Stimulated activated effector memory CD8-positive, alpha-beta T cell treated with anti-CD3 and anti-CD28 coated beads, Interleukin-12 subunit alpha, Interleukin-12 subunit beta, amount 100 ng/mL, for 72 hours (primary cell): ENCODE measurements at regions not wholly inside any gene's neighbourhood (a gene's known extent, or its start where the extent isn't known, plus 50 kb on each side); places are given as distances from the start of the nearest gene placed in this dataset.

Experiments
- ATAC-seq: fragments of 150-1000 bp; cut with Tn5 transposase; 2 replicates; pipeline ENCODE4 v1.10.0; 2021
- DNase-seq, 2 donors: peaks; one replicate each; pipeline ENCODE4 v3.0.0; 2021 to 2022; ENCODE audit warnings: low spot score in 2 of 2
- H3K27ac Mint-ChIP-seq: one replicate; pipeline ENCODE4 v1.8.0; 2022; ENCODE audit warnings: mild to moderate bottlenecking, mixed read lengths
- H3K36me3 Mint-ChIP-seq: one replicate; pipeline ENCODE4 v1.8.0; 2022; ENCODE audit warnings: mild to moderate bottlenecking, mixed read lengths
- H3K4me1 Mint-ChIP-seq: one replicate; pipeline ENCODE4 v1.8.0; 2022; ENCODE audit warnings: mixed read lengths
- H3K4me3 Mint-ChIP-seq: one replicate; pipeline ENCODE4 v1.8.0; 2022; ENCODE audit warnings: mild to moderate bottlenecking, mixed read lengths
- H3K9me3 Mint-ChIP-seq: one replicate; pipeline ENCODE4 v1.8.0; 2022; ENCODE audit warnings: mixed read lengths

DNA sequence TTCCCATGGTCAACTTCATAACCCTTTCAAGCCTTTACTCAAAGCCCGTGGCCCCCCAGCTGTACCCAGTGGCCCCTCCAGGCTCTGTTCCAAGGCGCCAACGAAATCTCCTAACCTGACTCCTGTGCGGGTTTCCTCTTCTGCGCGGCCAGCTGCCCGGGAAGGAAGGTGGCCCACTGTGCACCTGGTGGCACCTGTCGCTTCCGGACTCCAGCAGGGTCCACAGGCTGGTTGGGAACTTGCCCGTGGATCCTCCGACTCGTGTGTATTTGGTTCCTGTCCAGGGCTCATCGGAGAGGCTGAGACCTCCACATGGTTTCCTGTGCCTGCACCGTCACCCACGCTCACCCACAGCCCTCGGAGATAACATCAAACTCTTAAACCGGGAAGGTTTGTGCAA, 335.4 kb downstream of the BRD1 start:
- no peak for DNase-seq
- no peak for ATAC-seq
- Mint-ChIP-seq H3K4me3 (no peak overlapping the region), H3K36me3 (no peaks in the 10 kb centered on the region), H3K9me3 (peaks cover 2% of the 10 kb centered on the region), H3K4me1 (no peaks in the 10 kb centered on the region), H3K27ac (no peak overlapping the region)

GRCh38 chr22:49491726-49492125, 335.9 kb downstream of the BRD1 start:
- Mint-ChIP-seq H3K4me1 (no peaks in the 10 kb centered on the region), H3K9me3 (peaks cover 2% of the 10 kb centered on the region), H3K27ac (no peak overlapping the region), H3K36me3 (no peaks in the 10 kb centered on the region), H3K4me3 (no peak overlapping the region)
- no peak for DNase-seq
- ATAC-seq, result no peak

DNA sequence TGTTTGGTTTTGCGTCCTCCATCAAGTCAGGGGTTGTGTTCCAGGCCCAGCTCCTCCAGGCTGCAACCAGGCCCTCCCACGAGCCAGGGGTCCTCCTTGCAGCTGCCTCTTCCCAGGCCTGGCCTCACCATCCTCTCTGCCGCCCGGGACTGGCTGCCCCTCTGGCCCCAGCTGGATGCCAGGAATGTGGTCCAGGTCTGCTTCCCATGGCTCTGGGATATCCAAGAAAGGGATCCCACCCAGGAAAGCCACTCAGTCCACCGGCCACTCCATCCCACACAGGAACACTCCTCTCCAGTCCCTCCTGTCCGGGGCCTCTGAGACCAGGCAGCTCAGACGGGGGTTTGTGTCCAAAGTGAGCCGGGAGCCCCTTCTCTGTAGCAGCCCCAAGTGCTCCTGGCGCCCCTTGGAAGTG, 336.4 kb downstream of the BRD1 start:
- Mint-ChIP-seq H3K27ac (no peak overlapping the region), H3K4me3 (no peak overlapping the region), H3K36me3 (no peaks in the 10 kb centered on the region), H3K9me3 (no peaks in the 10 kb centered on the region), H3K4me1 (no peaks in the 10 kb centered on the region)
- DNase-seq (no peak), ATAC-seq (no peak)

- no peak for DNase-seq
- H3K9me3 Mint-ChIP-seq, result no peaks in the 10 kb centered on the region
- H3K36me3 Mint-ChIP-seq, result no peaks in the 10 kb centered on the region
- no peak overlapping the region for H3K27ac Mint-ChIP-seq
- no peaks in the 10 kb centered on the region for H3K4me1 Mint-ChIP-seq
- ATAC-seq, result peak; percentile 8
- no peak overlapping the region for H3K4me3 Mint-ChIP-seq
Measured at GRCh38 chr22:49490692-49491091, 337.0 kb downstream of the BRD1 start.

- no peak for ATAC-seq
- H3K9me3 Mint-ChIP-seq, result no peaks in the 10 kb centered on the region
- H3K4me1 Mint-ChIP-seq, result no peaks in the 10 kb centered on the region
- no peak overlapping the region for H3K27ac Mint-ChIP-seq
- DNase-seq, result no peak
- H3K36me3 Mint-ChIP-seq, result no peaks in the 10 kb centered on the region
- H3K4me3 Mint-ChIP-seq, result no peak overlapping the region
Measured at GRCh38 chr22:49489821-49490220, 337.9 kb downstream of the BRD1 start.

DNA sequence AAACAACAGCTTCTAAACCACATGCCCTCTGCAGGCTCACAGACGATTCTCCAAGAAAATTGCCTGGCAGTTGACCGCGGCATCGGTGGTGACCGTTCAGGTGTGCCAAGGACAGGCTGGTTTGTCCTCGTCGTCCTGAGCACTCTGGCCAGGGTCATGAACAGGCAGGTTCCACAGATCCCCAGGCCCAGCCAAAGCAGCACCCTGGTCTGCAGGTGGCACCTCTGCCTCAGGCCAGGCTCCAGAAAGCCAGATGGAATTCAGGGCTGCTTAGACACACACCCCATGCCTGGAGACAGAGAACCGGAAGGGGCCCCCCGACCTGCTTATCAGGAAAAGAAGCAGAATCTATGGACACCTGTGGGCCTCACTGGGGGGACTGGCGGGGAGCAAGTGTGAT, 338.7 kb downstream of the BRD1 start:
- Mint-ChIP-seq H3K36me3 (no peaks in the 10 kb centered on the region), H3K9me3 (no peaks in the 10 kb centered on the region), H3K27ac (no peak overlapping the region), H3K4me3 (no peak overlapping the region), H3K4me1 (no peaks in the 10 kb centered on the region)
- no peak for DNase-seq
- ATAC-seq, result no peak

GRCh38 chr22:49487950-49488349, 339.7 kb downstream of the BRD1 start:
- no peak overlapping the region for H3K4me3 Mint-ChIP-seq

GRCh38 chr22:49486225-49486624, 341.4 kb downstream of the BRD1 start:
- no peak for ATAC-seq
- Mint-ChIP-seq H3K4me1 (peaks cover 8% of the 10 kb centered on the region), H3K4me3 (no peak overlapping the region), H3K36me3 (no peaks in the 10 kb centered on the region), H3K27ac (no peak overlapping the region), H3K9me3 (no peaks in the 10 kb centered on the region)
- no peak for DNase-seq

More at GRCh38 chr22:49487950-49488349, 339.7 kb downstream of the BRD1 start:
- Mint-ChIP-seq H3K36me3 (no peaks in the 10 kb centered on the region), H3K4me1 (no peaks in the 10 kb centered on the region), H3K9me3 (no peaks in the 10 kb centered on the region), H3K27ac (no peak overlapping the region)
- DNase-seq (no peak), ATAC-seq (no peak)

- ATAC-seq (no peak), DNase-seq (no peak)
- Mint-ChIP-seq H3K9me3 (no peaks in the 10 kb centered on the region), H3K4me3 (no peak overlapping the region), H3K4me1 (peaks cover 11% of the 10 kb centered on the region), H3K36me3 (no peaks in the 10 kb centered on the region), H3K27ac (no peak overlapping the region)
Measured at GRCh38 chr22:49483946-49484345, 343.7 kb downstream of the BRD1 start.

GRCh38 chr22:49483281-49483870, 344.3 kb downstream of the BRD1 start:
- Mint-ChIP-seq H3K9me3 (no peaks in the 10 kb centered on the region), H3K4me3 (no peak overlapping the region), H3K36me3 (no peaks in the 10 kb centered on the region), H3K27ac (no peak overlapping the region), H3K4me1 (peaks cover 11% of the 10 kb centered on the region)
- DNase-seq (no peak), ATAC-seq (no peak)

DNA sequence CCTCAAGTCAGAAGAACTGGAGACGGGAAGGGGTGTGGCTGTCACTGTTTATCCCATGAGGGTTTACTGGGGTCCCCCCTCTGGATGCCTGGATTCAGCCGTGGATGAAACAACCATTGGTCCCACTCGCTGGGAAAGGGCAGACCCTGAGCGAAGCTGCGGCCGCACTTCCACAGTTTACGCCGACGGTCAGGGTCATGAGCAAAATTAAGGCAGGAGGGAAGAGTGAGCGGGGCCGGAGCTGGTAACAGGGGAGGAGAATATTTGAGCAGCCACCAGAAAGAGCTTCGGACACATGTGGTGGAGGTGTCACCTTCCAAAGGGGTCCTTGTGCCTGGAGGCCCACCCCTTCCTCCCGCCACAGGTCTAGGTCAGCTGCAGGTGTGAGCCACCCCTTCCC, 344.9 kb downstream of the BRD1 start:
- DNase-seq (no peak), ATAC-seq (no peak)
- H3K9me3 Mint-ChIP-seq, result no peaks in the 10 kb centered on the region
- no peak overlapping the region for H3K27ac Mint-ChIP-seq
- H3K36me3 Mint-ChIP-seq, result no peaks in the 10 kb centered on the region
- peaks cover 11% of the 10 kb centered on the region for H3K4me1 Mint-ChIP-seq
- no peak overlapping the region for H3K4me3 Mint-ChIP-seq

GRCh38 chr22:49481659-49482399, 345.8 kb downstream of the BRD1 start:
- DNase-seq (no peak), ATAC-seq (no peak)
- peaks cover 11% of the 10 kb centered on the region for H3K4me1 Mint-ChIP-seq
- peaks cover 2% of the 10 kb centered on the region for H3K9me3 Mint-ChIP-seq
- H3K36me3 Mint-ChIP-seq, result no peaks in the 10 kb centered on the region
- no peak overlapping the region for H3K4me3 Mint-ChIP-seq
- H3K27ac Mint-ChIP-seq, result no peak overlapping the region

DNA sequence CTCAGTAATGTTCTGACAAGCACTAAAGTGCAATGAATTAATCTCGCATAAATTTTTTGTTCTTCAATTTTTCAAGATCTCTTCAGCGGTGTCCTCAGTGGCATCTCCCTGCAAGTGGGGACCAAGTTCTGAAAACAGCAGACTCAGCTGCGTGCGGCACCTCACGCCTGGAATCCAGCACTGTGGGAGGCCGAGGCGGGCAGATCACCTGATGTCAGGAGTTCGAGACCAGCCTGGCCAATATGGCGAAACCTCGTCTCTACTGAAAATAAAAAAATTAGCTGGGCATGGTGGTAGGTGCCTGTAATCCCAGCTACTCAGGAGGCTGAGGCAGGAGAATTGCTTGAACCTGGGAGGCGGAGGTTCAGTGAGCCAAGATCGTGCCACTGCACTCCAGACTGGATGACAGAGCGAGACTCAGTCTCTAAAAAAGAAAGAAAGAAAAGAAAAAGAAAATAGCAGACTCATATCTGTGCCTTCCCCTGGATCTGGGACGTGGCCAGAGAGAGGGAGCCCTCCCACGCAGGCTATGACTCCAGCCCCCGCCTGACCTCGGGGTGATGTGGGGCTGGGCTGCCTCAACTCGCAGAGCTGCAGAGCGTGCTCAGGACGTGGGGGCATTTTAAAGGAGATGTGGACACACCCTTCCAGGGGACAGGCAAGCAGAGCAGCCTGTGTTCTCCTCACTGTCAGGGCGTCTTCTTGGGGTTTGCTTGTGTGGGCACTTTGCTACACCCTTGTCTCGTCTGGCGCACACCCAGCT, 346.6 kb downstream of the BRD1 start:
- no peak overlapping the region for H3K27ac Mint-ChIP-seq
- H3K4me3 Mint-ChIP-seq, result no peak overlapping the region
- H3K4me1 Mint-ChIP-seq, result peaks cover 11% of the 10 kb centered on the region
- H3K9me3 Mint-ChIP-seq, result peaks cover 6% of the 10 kb centered on the region
- ATAC-seq (peak; percentile 32), DNase-seq (no peak)
- H3K36me3 Mint-ChIP-seq, result no peaks in the 10 kb centered on the region

- peaks cover 6% of the 10 kb centered on the region for H3K9me3 Mint-ChIP-seq
- no peak overlapping the region for H3K27ac Mint-ChIP-seq
- H3K36me3 Mint-ChIP-seq, result no peaks in the 10 kb centered on the region
- H3K4me1 Mint-ChIP-seq, result peaks cover 11% of the 10 kb centered on the region
- ATAC-seq, result no peak
- DNase-seq, result no peak
- H3K4me3 Mint-ChIP-seq, result no peak overlapping the region
Measured at GRCh38 chr22:49480331-49480730, 347.3 kb downstream of the BRD1 start.

- DNase-seq (no peak), ATAC-seq (no peak)
- Mint-ChIP-seq H3K4me3 (no peak overlapping the region), H3K9me3 (peaks cover 6% of the 10 kb centered on the region), H3K4me1 (peaks cover 11% of the 10 kb centered on the region), H3K36me3 (no peaks in the 10 kb centered on the region), H3K27ac (no peak overlapping the region)
Measured at GRCh38 chr22:49479566-49479965, 348.1 kb downstream of the BRD1 start.
